Chondrocyte (in vitro differentiated cells): ENCODE measurements at regions not wholly inside any gene's neighbourhood (a gene's known extent, or its start where the extent isn't known, plus 50 kb on each side); places are given as distances from the start of the nearest gene placed in this dataset.

Experiments
- DNase-seq: peaks from one replicate; pipeline ENCODE4 v3.0.0; 2021; ENCODE audit warnings: mixed read lengths, low spot score
- H3K27ac Mint-ChIP-seq: one replicate; pipeline ENCODE4 v1.8.0; 2021; ENCODE audit warnings: mild to moderate bottlenecking, moderate library complexity, mixed read lengths; ENCODE audit not compliant: unreplicated experiment
- H3K27me3 Mint-ChIP-seq: 2 replicates; pipeline ENCODE4 v1.8.0; 2021; ENCODE audit warnings: low read depth, mixed read lengths
- H3K36me3 Mint-ChIP-seq: 2 replicates; pipeline ENCODE4 v1.8.0; 2021; ENCODE audit warnings: low read depth, mixed read lengths
- H3K4me1 Mint-ChIP-seq: 2 replicates; pipeline ENCODE4 v1.8.0; 2021; ENCODE audit warnings: low read depth, mild to moderate bottlenecking, mixed read lengths
- H3K4me3 Mint-ChIP-seq: one replicate; pipeline ENCODE4 v1.8.0; 2021; ENCODE audit warnings: mild to moderate bottlenecking, moderate library complexity, mixed read lengths; ENCODE audit not compliant: unreplicated experiment
- H3K9me3 Mint-ChIP-seq: 2 replicates; pipeline ENCODE4 v1.8.0; 2021; ENCODE audit warnings: low read depth, mixed read lengths
- CTCF ChIP-seq: fragments of 200-600 bp; sonication (generic); IDR thresholded peaks from 2 replicates; pipeline ENCODE4 v1.5.0; 2021; ENCODE audit warnings: antibody characterized with exemption, mild to moderate bottlenecking, moderate library complexity

- no peak overlapping the region for H3K27ac Mint-ChIP-seq
- H3K27me3 Mint-ChIP-seq, result no peaks in the 10 kb centered on the region
- H3K36me3 Mint-ChIP-seq, result no peaks in the 10 kb centered on the region
- DNase-seq, result no peak
- H3K4me3 Mint-ChIP-seq, result no peak overlapping the region
- peaks cover 13% of the 10 kb centered on the region for H3K4me1 Mint-ChIP-seq
- H3K9me3 Mint-ChIP-seq, result no peaks in the 10 kb centered on the region
- TF ChIP-seq CTCF, result no peak
Measured at GRCh38 chr1:61012341-61012761, 70.0 kb upstream of the NFIA start.

GRCh38 chr1:61011561-61012263, 70.6 kb upstream of the NFIA start:
- no peak for DNase-seq
- H3K9me3 Mint-ChIP-seq, result no peaks in the 10 kb centered on the region
- no peak for TF ChIP-seq CTCF
- no peak overlapping the region for H3K4me3 Mint-ChIP-seq
- no peaks in the 10 kb centered on the region for H3K36me3 Mint-ChIP-seq
- no peak overlapping the region for H3K27ac Mint-ChIP-seq
- H3K27me3 Mint-ChIP-seq, result no peaks in the 10 kb centered on the region
- peaks cover 13% of the 10 kb centered on the region for H3K4me1 Mint-ChIP-seq

GRCh38 chr1:61007534-61008364, 74.6 kb upstream of the NFIA start:
- Mint-ChIP-seq H3K4me3 (no peak overlapping the region), H3K4me1 (peaks cover 13% of the 10 kb centered on the region), H3K9me3 (no peaks in the 10 kb centered on the region), H3K27me3 (no peaks in the 10 kb centered on the region), H3K36me3 (no peaks in the 10 kb centered on the region), H3K27ac (no peak overlapping the region)
- TF ChIP-seq CTCF, result no peak
- DNase-seq, result no peak

GRCh38 chr1:61005614-61006580, 76.5 kb upstream of the NFIA start:
- Mint-ChIP-seq H3K4me1 (no peaks in the 10 kb centered on the region), H3K36me3 (no peaks in the 10 kb centered on the region), H3K9me3 (no peaks in the 10 kb centered on the region), H3K27me3 (no peaks in the 10 kb centered on the region), H3K4me3 (no peak overlapping the region), H3K27ac (no peak overlapping the region)
- TF ChIP-seq CTCF, result no peak
- no peak for DNase-seq
